Lung (tissue), 11 donors: ENCODE measurements at regions not wholly inside any gene's neighbourhood (a gene's known extent, or its start where the extent isn't known, plus 50 kb on each side); places are given as distances from the start of the nearest gene placed in this dataset.

Source experiments
- ATAC-seq: fragments of 200-7000 bp; cut with Tn5 transposase; one replicate; pipeline ENCODE4 v1.9.1; 2020; ENCODE audit warnings: moderate number of reproducible peaks; ENCODE audit not compliant: insufficient read depth, low FRiP score
- DNase-seq, 3 donors: peaks; one replicate each; pipeline ENCODE4 v3.0.0-alpha.2; 2013 to 2017
- H3K27ac ChIP-seq, 2 donors: one replicate each; pipeline ENCODE4 v1.5.1; 2013; ENCODE audit warnings: mild to moderate bottlenecking in 2 of 2, moderate library complexity in 2 of 2, control low read depth in 1 of 2, inconsistent platforms in 1 of 2, low read depth in 1 of 2, low read length in 1 of 2
- H3K27me3 ChIP-seq, 3 donors: one replicate each; pipeline ENCODE4 v1.5.1; 2013; ENCODE audit warnings: low read length in 2 of 3; ENCODE audit not compliant: control insufficient read depth in 3 of 3, insufficient read depth in 3 of 3
- H3K36me3 ChIP-seq, 4 donors: one replicate each; pipeline ENCODE4 v1.5.1; 2013; ENCODE audit warnings: low read length in 4 of 4, mild to moderate bottlenecking in 1 of 4, moderate library complexity in 1 of 4; ENCODE audit not compliant: control insufficient read depth in 4 of 4, insufficient read depth in 4 of 4
- H3K4me1 ChIP-seq, 5 donors: one replicate each; pipeline ENCODE4 v1.5.1; 2013; ENCODE audit warnings: low read length in 5 of 5, mild to moderate bottlenecking in 2 of 5, moderate library complexity in 1 of 5; ENCODE audit not compliant: control insufficient read depth in 5 of 5, insufficient read depth in 5 of 5
- H3K4me3 ChIP-seq: one replicate; pipeline ENCODE4 v1.5.1; 2013; ENCODE audit warnings: mild to moderate bottlenecking, control low read depth, moderate library complexity
- H3K9ac ChIP-seq, 2 donors: one replicate each; pipeline ENCODE4 v1.5.1; 2013; ENCODE audit warnings: low read length in 2 of 2, control low read depth in 1 of 2; ENCODE audit not compliant: insufficient read depth in 1 of 2
- H3K9me3 ChIP-seq, 4 donors: one replicate each; pipeline ENCODE4 v1.5.1; 2013; ENCODE audit warnings: low read length in 3 of 4, mild to moderate bottlenecking in 1 of 4, moderate library complexity in 1 of 4; ENCODE audit not compliant: control insufficient read depth in 4 of 4, insufficient read depth in 3 of 4
- WGBS, 2 donors: extraction: QIAGEN DNeasy Blood & Tissue Kit; methylation state at CpG; one replicate each; pipeline ENCODE4 v1.1.7; 2013; 5-methylcytosine and 5-hydroxymethylcytosine counted together
- TF ChIP-seq, protein P1 (sequence below): IDR thresholded peaks from 2 replicates; pipeline ENCODE4 v1.5.1; 2012; ENCODE audit warnings: mild to moderate bottlenecking; ENCODE audit errors: control extremely low read depth, extremely low read depth
- donor health status: control.
- donor health status: control.
- donor health status: Bipolar disorder and iron deficiency.
- donor health status: healthy.
- donor health status: DM: yes; HTN: yes; CAD: no.

DNA sequence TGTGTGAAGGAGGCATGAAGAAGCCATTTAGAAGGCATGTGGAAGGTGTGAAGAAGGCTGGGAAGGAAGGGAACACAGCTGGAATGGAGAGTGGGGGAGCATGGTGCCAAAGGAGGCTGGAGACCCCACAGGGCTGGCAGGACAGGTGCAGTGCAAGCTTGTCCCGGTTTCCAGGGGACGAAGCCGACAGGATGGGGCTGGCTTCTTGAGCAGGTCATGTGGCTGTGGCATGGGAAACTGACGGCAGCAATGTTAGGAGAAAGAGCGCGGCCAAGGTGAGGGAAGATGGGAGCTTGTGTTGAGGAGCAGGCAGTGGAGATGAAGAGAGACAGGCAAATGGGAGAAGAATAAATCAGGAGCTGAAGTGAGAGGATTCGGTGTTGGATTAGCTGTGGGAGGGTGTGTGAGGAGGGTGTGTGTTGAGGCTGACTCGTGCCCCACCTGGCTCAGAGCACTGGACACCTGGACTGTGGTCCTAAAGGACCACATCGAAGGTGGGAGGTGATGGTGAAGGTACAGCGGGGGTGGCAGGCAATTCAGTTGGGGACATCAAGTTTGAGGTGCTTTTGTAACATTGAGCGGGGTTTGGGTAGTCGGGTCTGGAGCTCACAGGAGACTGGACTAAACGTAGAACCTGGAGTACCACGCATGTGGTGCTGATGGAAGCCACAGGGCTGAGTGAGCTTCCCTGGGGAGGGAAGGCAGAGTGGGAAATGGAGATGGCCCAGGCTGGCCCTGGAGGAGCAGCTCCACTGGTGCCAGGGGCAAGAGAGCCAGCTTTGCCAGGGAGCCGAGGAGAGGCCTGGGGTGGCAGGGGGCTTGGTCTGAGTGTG is 165.6 kb upstream of the HDAC4 start:
- Histone ChIP-seq H3K36me3 (no peaks in the 10 kb centered on the region), H3K27ac (no peak overlapping the region), H3K4me3 (no peak overlapping the region), H3K27me3 (peaks cover 0 to 18% (median 11%) of the 10 kb centered on the region in 3 donors), H3K9ac (no peak overlapping the region), H3K9me3 (no peaks in the 10 kb centered on the region), H3K4me1 (no peaks in the 10 kb centered on the region)
- ATAC-seq (no peak), DNase-seq (no peak)
- TF ChIP-seq, protein P1, sequence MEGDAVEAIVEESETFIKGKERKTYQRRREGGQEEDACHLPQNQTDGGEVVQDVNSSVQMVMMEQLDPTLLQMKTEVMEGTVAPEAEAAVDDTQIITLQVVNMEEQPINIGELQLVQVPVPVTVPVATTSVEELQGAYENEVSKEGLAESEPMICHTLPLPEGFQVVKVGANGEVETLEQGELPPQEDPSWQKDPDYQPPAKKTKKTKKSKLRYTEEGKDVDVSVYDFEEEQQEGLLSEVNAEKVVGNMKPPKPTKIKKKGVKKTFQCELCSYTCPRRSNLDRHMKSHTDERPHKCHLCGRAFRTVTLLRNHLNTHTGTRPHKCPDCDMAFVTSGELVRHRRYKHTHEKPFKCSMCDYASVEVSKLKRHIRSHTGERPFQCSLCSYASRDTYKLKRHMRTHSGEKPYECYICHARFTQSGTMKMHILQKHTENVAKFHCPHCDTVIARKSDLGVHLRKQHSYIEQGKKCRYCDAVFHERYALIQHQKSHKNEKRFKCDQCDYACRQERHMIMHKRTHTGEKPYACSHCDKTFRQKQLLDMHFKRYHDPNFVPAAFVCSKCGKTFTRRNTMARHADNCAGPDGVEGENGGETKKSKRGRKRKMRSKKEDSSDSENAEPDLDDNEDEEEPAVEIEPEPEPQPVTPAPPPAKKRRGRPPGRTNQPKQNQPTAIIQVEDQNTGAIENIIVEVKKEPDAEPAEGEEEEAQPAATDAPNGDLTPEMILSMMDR, result no peak
- WGBS, 2 donors, result 94% methylated on average over 15 of the region's 15 CpGs

DNA sequence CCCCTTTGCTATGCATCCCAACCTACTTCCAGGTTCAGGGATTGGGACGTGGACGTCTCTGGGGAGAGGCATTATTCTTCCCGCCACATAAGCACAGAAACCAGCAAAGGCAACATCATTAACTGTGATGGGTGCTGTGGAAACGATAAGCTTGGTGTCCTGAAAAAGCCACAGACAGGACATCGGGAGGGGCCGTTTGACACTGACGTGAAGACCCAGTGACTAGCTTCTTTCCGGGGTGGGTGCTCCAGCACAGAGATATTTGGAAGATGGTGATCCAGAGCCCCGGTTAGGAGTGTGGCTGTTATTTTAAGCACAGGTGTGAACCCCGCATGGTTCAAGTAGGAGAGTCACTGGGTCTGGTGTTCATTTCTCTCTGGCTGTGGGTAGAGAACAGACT is 163.8 kb upstream of the HDAC4 start:
- H3K9ac ChIP-seq, result no peak overlapping the region
- TF ChIP-seq, protein P1, result no peak
- H3K4me1 ChIP-seq, result no peaks in the 10 kb centered on the region
- no peaks in the 10 kb centered on the region for H3K36me3 ChIP-seq
- no peak for ATAC-seq
- no peak overlapping the region for H3K27ac ChIP-seq
- 94 to 95% methylated on average over 10 of the region's 10 CpGs for WGBS, 2 donors
- H3K9me3 ChIP-seq, result no peaks in the 10 kb centered on the region
- H3K4me3 ChIP-seq, result no peak overlapping the region
- no peak for DNase-seq
- peaks cover 0 to 21% (median 11%) of the 10 kb centered on the region in 3 donors for H3K27me3 ChIP-seq

DNA sequence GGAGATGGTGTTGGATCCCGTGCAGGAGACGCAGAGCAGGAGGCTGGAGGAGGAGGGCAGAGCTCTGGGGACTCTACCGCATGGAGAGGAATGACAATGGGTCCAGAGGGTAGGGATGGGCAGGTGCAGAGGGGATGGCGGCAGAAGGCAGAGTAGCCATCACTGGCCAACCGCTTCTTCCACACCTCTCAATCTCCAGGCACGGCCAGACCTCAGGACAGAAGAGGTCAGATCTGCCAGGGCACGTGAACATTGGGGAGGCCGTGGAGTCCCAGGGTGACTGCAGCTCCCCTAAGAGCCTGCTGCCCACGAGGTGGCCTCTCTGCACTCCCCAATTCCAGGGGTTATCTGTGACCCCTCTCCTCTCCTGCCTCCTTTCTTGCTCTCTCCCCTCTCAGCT is 162.7 kb upstream of the HDAC4 start:
- ATAC-seq, result no peak
- DNase-seq, result no peak

More for the DNA sequence above, 162.7 kb upstream of the HDAC4 start:
- no peak overlapping the region for H3K27ac ChIP-seq
- H3K36me3 ChIP-seq, result no peaks in the 10 kb centered on the region
- 91 to 97% methylated on average over 9 of the region's 9 CpGs for WGBS, 2 donors
- H3K4me1 ChIP-seq, result no peaks in the 10 kb centered on the region
- H3K9me3 ChIP-seq, result no peaks in the 10 kb centered on the region
- H3K9ac ChIP-seq, result no peak overlapping the region
- H3K27me3 ChIP-seq, result peaks cover 0 to 21% (median 11%) of the 10 kb centered on the region in 3 donors
- no peak overlapping the region for H3K4me3 ChIP-seq
- TF ChIP-seq, protein P1, result no peak
